SK-N-SH (cell line): ENCODE measurements at regions not wholly inside any gene's neighbourhood (a gene's known extent, or its start where the extent isn't known, plus 50 kb on each side); places are given as distances from the start of the nearest gene placed in this dataset.

Experiments
- CTCF ChIA-PET: fragments of 300-600, 350-600 bp; formaldehyde crosslinking; extraction: SDS; loops from one replicate; lab custom pipeline; 2021; lab: Yijun Ruan, JAX
- POLR2A ChIA-PET: fragments of 350-600 bp; sonication (Branson Sonifier 250); formaldehyde crosslinking; extraction: SDS; loops from one replicate; lab custom pipeline; 2020; ENCODE audit warnings: antibody characterized with exemption, inconsistent platforms; lab: Yijun Ruan, JAX
- DNase-seq: peaks from one replicate; pipeline ENCODE4 v3.0.0; 2012
- H2AFZ ChIP-seq: fragments of 200-600 bp; sonication (generic); 2 replicates; pipeline ENCODE4 v1.8.1; 2016; ENCODE audit warnings: antibody characterized with exemption, mild to moderate bottlenecking, low read depth
- H3F3A ChIP-seq: fragments of 200-600 bp; sonication (generic); replicated peaks from 2 replicates; pipeline ENCODE3; 2016; ENCODE audit warnings: antibody characterized with exemption, mild to moderate bottlenecking; ENCODE audit not compliant: insufficient read depth
- H3K27ac ChIP-seq, 2 experiments: fragments of 200-500 bp in 1 of 2; fragments of 200-600 bp in 1 of 2; sonication (Bioruptor generic) in 1 of 2; sonication (generic), shearing (Covaris generic) in 1 of 2; 2 replicates each; pipeline versions ENCODE4 v1.5.1 to v1.6.1; 2014 to 2016; ENCODE audit warnings: low read depth in 2 of 2, inconsistent platforms in 1 of 2, low read length in 1 of 2, mild to moderate bottlenecking in 1 of 2, mixed read lengths in 1 of 2
- H3K27me3 ChIP-seq: fragments of 200-600 bp; sonication (generic), shearing (Covaris generic); 2 replicates; pipeline ENCODE4 v1.6.1; 2016; ENCODE audit warnings: mixed run types; ENCODE audit not compliant: insufficient read depth
- H3K36me3 ChIP-seq, 2 experiments: fragments of 200-500 bp in 1 of 2; fragments of 200-600 bp in 1 of 2; sonication (Bioruptor generic) in 1 of 2; sonication (generic) in 1 of 2; replicated peaks in 1 of 2; 2 replicates each; pipeline versions ENCODE3 to v1.5.1; 2014 to 2016; ENCODE audit warnings: low read length in 1 of 2, mild to moderate bottlenecking in 1 of 2; ENCODE audit not compliant: insufficient read depth in 2 of 2, control insufficient read depth in 1 of 2
- H3K4me1 ChIP-seq, 2 experiments: fragments of 200-500 bp in 1 of 2; fragments of 200-600 bp in 1 of 2; sonication (Bioruptor generic) in 1 of 2; sonication (generic), shearing (Covaris generic) in 1 of 2; 2 replicates each; pipeline versions ENCODE4 v1.5.1 to v1.6.1; 2014 to 2016; ENCODE audit warnings: low read depth in 1 of 2, low read length in 1 of 2, mixed run types in 1 of 2; ENCODE audit not compliant: insufficient read depth in 2 of 2, control insufficient read depth in 1 of 2
- H3K4me2 ChIP-seq: fragments of 200-600 bp; sonication (generic), shearing (Covaris generic); 2 replicates; pipeline ENCODE4 v1.6.1; 2017; ENCODE audit warnings: mixed run types
- H3K4me3 ChIP-seq, 2 experiments: fragments of 200-500 bp in 1 of 2; fragments of 200-600 bp in 1 of 2; sonication (Bioruptor generic) in 1 of 2; sonication (generic), shearing (Covaris generic) in 1 of 2; 2 replicates each; pipeline versions ENCODE4 v1.5.1 to v1.8.1; 2014 to 2016; ENCODE audit warnings: low read depth in 2 of 2, inconsistent platforms in 1 of 2, low read length in 1 of 2, mild to moderate bottlenecking in 1 of 2, mixed read lengths in 1 of 2, moderate library complexity in 1 of 2
- H3K79me2 ChIP-seq: fragments of 200-600 bp; sonication (generic); 2 replicates; pipeline ENCODE4 v1.8.1; 2017; ENCODE audit warnings: mild to moderate bottlenecking; ENCODE audit not compliant: insufficient read depth
- H3K9ac ChIP-seq: fragments of 200-600 bp; sonication (generic); 2 replicates; pipeline ENCODE4 v1.6.1; 2017; ENCODE audit warnings: mixed run types
- H3K9me2 ChIP-seq: fragments of 200-600 bp; sonication (generic); 2 replicates; pipeline ENCODE4 v1.6.1; 2017; ENCODE audit warnings: mixed run types
- H3K9me3 ChIP-seq: fragments of 200-600 bp; sonication (generic); 2 replicates; pipeline ENCODE4 v1.6.1; 2017; ENCODE audit warnings: mixed run types, mild to moderate bottlenecking, moderate library complexity
- H4K20me1 ChIP-seq: fragments of 200-600 bp; sonication (generic); 2 replicates; pipeline ENCODE4 v1.6.1; 2017; ENCODE audit warnings: mild to moderate bottlenecking, mixed run types; ENCODE audit not compliant: insufficient read depth
- IRF3 ChIP-seq: fragments of 150-350 bp; IDR thresholded peaks from 2 replicates; pipeline ENCODE4 v1.6.1; 2016; ENCODE audit warnings: mild to moderate bottlenecking, low read depth, low read length
- TAF1 ChIP-seq: IDR thresholded peaks from 2 replicates; pipeline ENCODE4 v1.6.1; 2012; ENCODE audit warnings: low read depth, mild to moderate bottlenecking, low read length, moderate library complexity, borderline replicate concordance
- YY1 ChIP-seq: IDR thresholded peaks from 2 replicates; pipeline ENCODE4 v1.4.0; 2012; ENCODE audit warnings: low read depth, mild to moderate bottlenecking
- WGBS: methylation state at CpG from one replicate; pipeline ENCODE4 v1.1.6; 2017; ENCODE audit warnings: low lambda C conversion rate; 5-methylcytosine and 5-hydroxymethylcytosine counted together
- TF ChIP-seq, protein P1 (sequence below): IDR thresholded peaks from 2 replicates; pipeline ENCODE4 v1.4.0; 2012; ENCODE audit warnings: low read depth, borderline replicate concordance

GRCh38 chrX:37955273-37955672 lies 51.1 kb upstream of the SYTL5 start:
- Histone ChIP-seq H3K79me2 (no peaks in the 10 kb centered on the region), H3K9me2 (no peaks in the 10 kb centered on the region), H3F3A (no peaks in the 10 kb centered on the region), H3K9ac (no peak overlapping the region), H3K4me1 (no peaks in the 10 kb centered on the region), H3K9me3 (no peaks in the 10 kb centered on the region), H3K4me2 (no peak overlapping the region), H2AFZ (no peak overlapping the region), H3K4me3 (no peak overlapping the region), H4K20me1 (no peaks in the 10 kb centered on the region), H3K27ac (no peak overlapping the region), H3K36me3 (no peaks in the 10 kb centered on the region), H3K27me3 (no peaks in the 10 kb centered on the region)
- TF ChIP-seq YY1 (no peak), TAF1 (no peak)
- ChIA-PET CTCF (no interaction called here), POLR2A (no interaction called here)
- WGBS: 7% methylated on average over 3 of the region's 3 CpGs
- DNase-seq: no peak

GRCh38 chrX:37956223-37956622 lies 50.1 kb upstream of the SYTL5 start:
- Histone ChIP-seq H3K4me1 (no peaks in the 10 kb centered on the region), H3K9me2 (no peaks in the 10 kb centered on the region), H4K20me1 (no peaks in the 10 kb centered on the region), H3K27me3 (no peaks in the 10 kb centered on the region), H3K4me2 (no peak overlapping the region), H3K9me3 (no peaks in the 10 kb centered on the region), H3K9ac (no peak overlapping the region), H3K4me3 (no peak overlapping the region), H3F3A (no peaks in the 10 kb centered on the region), H3K27ac (no peak overlapping the region), H2AFZ (no peak overlapping the region), H3K79me2 (no peaks in the 10 kb centered on the region), H3K36me3 (no peaks in the 10 kb centered on the region)
- CTCF ChIA-PET: no interaction called here
- POLR2A ChIA-PET: no interaction called here
- TF ChIP-seq YY1 (no peak), IRF3 (no peak)
- TF ChIP-seq, protein P1, sequence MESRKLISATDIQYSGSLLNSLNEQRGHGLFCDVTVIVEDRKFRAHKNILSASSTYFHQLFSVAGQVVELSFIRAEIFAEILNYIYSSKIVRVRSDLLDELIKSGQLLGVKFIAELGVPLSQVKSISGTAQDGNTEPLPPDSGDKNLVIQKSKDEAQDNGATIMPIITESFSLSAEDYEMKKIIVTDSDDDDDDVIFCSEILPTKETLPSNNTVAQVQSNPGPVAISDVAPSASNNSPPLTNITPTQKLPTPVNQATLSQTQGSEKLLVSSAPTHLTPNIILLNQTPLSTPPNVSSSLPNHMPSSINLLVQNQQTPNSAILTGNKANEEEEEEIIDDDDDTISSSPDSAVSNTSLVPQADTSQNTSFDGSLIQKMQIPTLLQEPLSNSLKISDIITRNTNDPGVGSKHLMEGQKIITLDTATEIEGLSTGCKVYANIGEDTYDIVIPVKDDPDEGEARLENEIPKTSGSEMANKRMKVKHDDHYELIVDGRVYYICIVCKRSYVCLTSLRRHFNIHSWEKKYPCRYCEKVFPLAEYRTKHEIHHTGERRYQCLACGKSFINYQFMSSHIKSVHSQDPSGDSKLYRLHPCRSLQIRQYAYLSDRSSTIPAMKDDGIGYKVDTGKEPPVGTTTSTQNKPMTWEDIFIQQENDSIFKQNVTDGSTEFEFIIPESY: no peak
- WGBS: 19% methylated on average over 3 of the region's 3 CpGs
- no peak for DNase-seq
